ENCODE measurements at regions not wholly inside any gene's neighbourhood (a gene's known extent, or its start where the extent isn't known, plus 50 kb on each side); places are given as distances from the start of the nearest gene placed in this dataset.
"Not testable (repeated sequence)": the region's sequence is repeated elsewhere in the genome, so short reads cannot be mapped to it uniquely, and the experiment has no call there.

DNA sequence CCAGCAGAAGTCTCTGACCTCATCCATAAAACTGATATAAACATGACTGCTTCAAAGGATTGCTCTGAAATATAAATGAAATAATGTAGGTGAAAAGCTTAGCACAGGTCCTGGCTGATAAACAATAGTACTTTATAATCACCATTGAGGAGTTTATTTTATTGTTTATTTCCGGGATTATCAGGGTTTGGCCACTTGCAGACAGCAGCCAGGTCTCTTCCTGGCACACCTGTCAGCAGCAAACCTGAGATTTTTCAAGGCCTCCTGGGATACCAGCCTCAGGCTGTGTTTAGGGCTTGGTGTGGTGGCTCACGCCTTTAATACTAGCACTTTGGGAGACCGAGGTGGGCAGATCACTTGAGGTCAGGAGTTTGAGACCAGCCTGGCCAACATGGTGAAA is 181.6 kb upstream of the IRF2BP2 start:
- H3T11ph ChIP-seq (ENCODE audit: low read length); H3K9me3 ChIP-seq (ENCODE audit: control insufficient read depth, low read depth, low read length); H3K23me2 ChIP-seq (ENCODE audit: insufficient read length, low read depth, low read length, poor library complexity, severe bottlenecking); DNase-seq; H3K18ac ChIP-seq (ENCODE audit: insufficient read length, low read depth, low read length); H2AK5ac ChIP-seq (ENCODE audit: insufficient read length, low read length); H3K4me3 Mint-ChIP-seq; H2BK5ac ChIP-seq (ENCODE audit: insufficient read length, low read length); H2BK12ac ChIP-seq (ENCODE audit: insufficient read length, low read depth, low read length); H3K23ac ChIP-seq (ENCODE audit: insufficient read length, low read depth, low read length); H4K20me1 ChIP-seq (ENCODE audit: control insufficient read depth, insufficient read depth, insufficient read length); H2BK20ac ChIP-seq (ENCODE audit: low read depth, low read length, poor library complexity, severe bottlenecking); H3K9me3 Mint-ChIP-seq; H3K27me3 ChIP-seq (ENCODE audit: insufficient read depth, low read length); H3K36me3 Mint-ChIP-seq (ENCODE audit: insufficient read depth in 1 of 3, low read depth in 3 of 3); H2BK15ac ChIP-seq (ENCODE audit: low read depth, low read length); H4K91ac ChIP-seq (ENCODE audit: insufficient read length, low read depth, low read length); H3K4me1 ChIP-seq (ENCODE audit: insufficient read depth, low read length); H2BK120ac ChIP-seq (ENCODE audit: low read depth, low read length, poor library complexity, severe bottlenecking); H4K8ac ChIP-seq (replicated peaks; ENCODE audit: insufficient read length, low read depth, low read length); H3K9ac ChIP-seq (ENCODE audit: extremely low read depth, insufficient read length, low read length); H3K79me1 ChIP-seq (ENCODE audit: insufficient read depth, low read depth, low read length, poor library complexity, severe bottlenecking); H3K4ac ChIP-seq (ENCODE audit: low read depth, low read length); H3K27ac Mint-ChIP-seq; H3K14ac ChIP-seq (ENCODE audit: insufficient read depth, low read length); H3K79me2 ChIP-seq (ENCODE audit: insufficient read depth, low read length); H3K27me3 Mint-ChIP-seq (ENCODE audit: low read depth); H3K4me1 Mint-ChIP-seq; H3K4me2 ChIP-seq (ENCODE audit: insufficient read depth, insufficient read length, low read length); H3K27ac ChIP-seq (ENCODE audit: insufficient read length, low read depth, low read length); H2AFZ ChIP-seq (ENCODE audit: low read length); H4K5ac ChIP-seq (ENCODE audit: insufficient read length, low read depth, low read length); H3K56ac ChIP-seq (ENCODE audit: insufficient read length, low read depth, low read length): not testable (repeated sequence)
- no CpG with 5 or more reads among the region's 3 CpGs for WGBS (ENCODE audit: extremely low coverage, insufficient read length, low lambda C conversion rate)

DNA sequence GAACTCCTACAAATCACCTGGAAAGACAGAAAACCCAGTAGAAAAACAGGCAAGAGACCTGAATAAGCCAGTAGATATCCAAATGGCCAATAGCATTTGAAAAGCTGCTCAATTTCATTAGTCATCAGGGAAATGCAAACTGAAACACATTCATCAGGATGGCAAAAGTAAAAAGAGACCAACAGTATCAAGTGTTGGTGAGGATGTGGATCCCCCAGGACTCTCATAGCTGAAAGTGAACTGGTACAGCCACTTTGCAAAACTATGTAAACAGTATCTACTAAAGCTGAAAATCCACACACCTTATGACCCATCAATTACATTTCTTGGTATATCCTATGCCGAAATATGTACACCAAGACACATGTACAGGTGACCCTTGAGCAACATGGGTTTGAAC is 180.4 kb upstream of the IRF2BP2 start:
- H2BK12ac ChIP-seq (ENCODE audit: insufficient read length, low read depth, low read length); H3K27me3 ChIP-seq (ENCODE audit: insufficient read depth, low read length); DNase-seq; H4K91ac ChIP-seq (ENCODE audit: insufficient read length, low read depth, low read length); H3K4ac ChIP-seq (ENCODE audit: low read depth, low read length); H3K36me3 Mint-ChIP-seq (ENCODE audit: insufficient read depth in 1 of 3, low read depth in 3 of 3); H3K4me1 ChIP-seq (ENCODE audit: insufficient read depth, low read length); H3K79me2 ChIP-seq (ENCODE audit: insufficient read depth, low read length); H3K4me1 Mint-ChIP-seq; H3K23ac ChIP-seq (ENCODE audit: insufficient read length, low read depth, low read length); H2BK15ac ChIP-seq (ENCODE audit: low read depth, low read length); H3K9me3 Mint-ChIP-seq; H3K56ac ChIP-seq (ENCODE audit: insufficient read length, low read depth, low read length); H3K27ac ChIP-seq (ENCODE audit: insufficient read length, low read depth, low read length); H2BK5ac ChIP-seq (ENCODE audit: insufficient read length, low read length); H3T11ph ChIP-seq (ENCODE audit: low read length); H3K4me3 Mint-ChIP-seq; H3K14ac ChIP-seq (ENCODE audit: insufficient read depth, low read length); H3K9ac ChIP-seq (ENCODE audit: extremely low read depth, insufficient read length, low read length); H2BK120ac ChIP-seq (ENCODE audit: low read depth, low read length, poor library complexity, severe bottlenecking); H2AFZ ChIP-seq (ENCODE audit: low read length); H3K27me3 Mint-ChIP-seq (ENCODE audit: low read depth); H2BK20ac ChIP-seq (ENCODE audit: low read depth, low read length, poor library complexity, severe bottlenecking); H2AK5ac ChIP-seq (ENCODE audit: insufficient read length, low read length); H4K8ac ChIP-seq (replicated peaks; ENCODE audit: insufficient read length, low read depth, low read length); H3K4me2 ChIP-seq (ENCODE audit: insufficient read depth, insufficient read length, low read length); H3K79me1 ChIP-seq (ENCODE audit: insufficient read depth, low read depth, low read length, poor library complexity, severe bottlenecking); H3K27ac Mint-ChIP-seq; H4K20me1 ChIP-seq (ENCODE audit: control insufficient read depth, insufficient read depth, insufficient read length); H4K5ac ChIP-seq (ENCODE audit: insufficient read length, low read depth, low read length); H3K9me3 ChIP-seq (ENCODE audit: control insufficient read depth, low read depth, low read length); H3K23me2 ChIP-seq (ENCODE audit: insufficient read length, low read depth, low read length, poor library complexity, severe bottlenecking); H3K18ac ChIP-seq (ENCODE audit: insufficient read length, low read depth, low read length): not testable (repeated sequence)
- no CpG with 5 or more reads among the region's 1 CpG for WGBS (ENCODE audit: extremely low coverage, insufficient read length, low lambda C conversion rate)

Data from H9 (cell line).